ENCODE measurements at regions not wholly inside any gene's neighbourhood (a gene's known extent, or its start where the extent isn't known, plus 50 kb on each side); places are given as distances from the start of the nearest gene placed in this dataset.

DNA sequence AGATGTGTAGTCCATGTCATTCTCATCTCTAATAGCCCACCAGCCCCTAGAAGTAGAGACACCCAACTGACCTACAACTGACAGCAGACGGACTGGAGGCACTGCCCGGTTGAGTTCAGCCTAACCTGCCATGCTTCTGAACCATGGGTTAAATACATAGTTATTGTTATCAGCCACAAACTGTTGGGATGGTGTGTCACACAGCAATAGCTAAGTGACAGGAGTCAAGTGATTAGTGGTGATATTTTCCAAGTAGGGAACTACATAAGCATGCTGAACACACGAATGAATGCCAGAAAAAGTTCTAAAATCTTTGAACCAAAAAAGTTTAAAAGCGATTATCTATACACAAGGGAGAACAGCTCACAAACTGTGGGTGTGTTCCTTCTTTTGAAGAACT lies 80.1 kb downstream of the SYNE3 start:
- TF ChIP-seq, protein P1, sequence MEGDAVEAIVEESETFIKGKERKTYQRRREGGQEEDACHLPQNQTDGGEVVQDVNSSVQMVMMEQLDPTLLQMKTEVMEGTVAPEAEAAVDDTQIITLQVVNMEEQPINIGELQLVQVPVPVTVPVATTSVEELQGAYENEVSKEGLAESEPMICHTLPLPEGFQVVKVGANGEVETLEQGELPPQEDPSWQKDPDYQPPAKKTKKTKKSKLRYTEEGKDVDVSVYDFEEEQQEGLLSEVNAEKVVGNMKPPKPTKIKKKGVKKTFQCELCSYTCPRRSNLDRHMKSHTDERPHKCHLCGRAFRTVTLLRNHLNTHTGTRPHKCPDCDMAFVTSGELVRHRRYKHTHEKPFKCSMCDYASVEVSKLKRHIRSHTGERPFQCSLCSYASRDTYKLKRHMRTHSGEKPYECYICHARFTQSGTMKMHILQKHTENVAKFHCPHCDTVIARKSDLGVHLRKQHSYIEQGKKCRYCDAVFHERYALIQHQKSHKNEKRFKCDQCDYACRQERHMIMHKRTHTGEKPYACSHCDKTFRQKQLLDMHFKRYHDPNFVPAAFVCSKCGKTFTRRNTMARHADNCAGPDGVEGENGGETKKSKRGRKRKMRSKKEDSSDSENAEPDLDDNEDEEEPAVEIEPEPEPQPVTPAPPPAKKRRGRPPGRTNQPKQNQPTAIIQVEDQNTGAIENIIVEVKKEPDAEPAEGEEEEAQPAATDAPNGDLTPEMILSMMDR (IDR thresholded peaks at IDR 0.05; ENCODE audit: insufficient read depth, low read depth, low read length): no peak
- no peak for TF ChIP-seq EZH2 (IDR thresholded peaks at IDR 0.05; ENCODE audit: insufficient read depth, low read length)
